ENCODE measurements at regions not wholly inside any gene's neighbourhood (a gene's known extent, or its start where the extent isn't known, plus 50 kb on each side); places are given as distances from the start of the nearest gene placed in this dataset.
"Not testable (repeated sequence)": the region's sequence is repeated elsewhere in the genome, so short reads cannot be mapped to it uniquely, and the experiment has no call there.

DNA sequence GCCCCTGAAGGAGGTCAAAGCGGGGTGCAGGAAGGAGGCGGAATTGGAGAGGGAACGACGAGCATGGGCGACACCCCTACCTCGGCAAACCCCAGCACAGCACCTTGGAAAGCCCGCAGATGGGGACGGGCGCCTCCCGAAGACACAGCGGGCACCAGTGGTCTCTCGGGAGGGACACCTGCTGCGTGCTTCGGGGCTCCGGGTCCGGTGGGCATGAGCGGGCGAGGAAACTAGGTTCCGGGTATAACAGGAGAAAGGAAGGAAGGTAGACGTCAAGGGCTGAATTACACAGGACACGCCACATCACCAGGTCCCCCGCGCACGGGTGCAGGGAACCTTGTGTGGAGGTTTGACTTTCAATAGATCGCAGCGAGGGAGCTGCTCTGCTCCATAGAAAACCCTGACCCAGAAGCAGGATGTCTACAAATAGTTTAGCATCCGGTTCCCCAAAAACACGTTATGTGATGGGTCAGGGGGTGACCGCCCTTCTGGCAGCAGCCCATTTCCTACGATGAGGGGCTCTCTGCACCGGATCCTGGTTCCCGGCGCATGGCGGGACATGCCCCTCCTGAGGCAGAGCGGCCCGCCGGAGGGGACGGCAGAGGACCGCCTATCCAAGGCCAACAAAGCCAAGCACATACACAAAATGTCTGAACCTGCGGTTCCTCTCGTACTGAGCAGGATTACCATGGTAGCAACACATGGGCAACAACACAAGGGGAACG is 196.9 kb downstream of the ALG10 start:
- ATAC-seq (ENCODE audit: low FRiP score) (no peak), DNase-seq (ENCODE audit: low spot score) (no peak)
- TF ChIP-seq, protein P1, sequence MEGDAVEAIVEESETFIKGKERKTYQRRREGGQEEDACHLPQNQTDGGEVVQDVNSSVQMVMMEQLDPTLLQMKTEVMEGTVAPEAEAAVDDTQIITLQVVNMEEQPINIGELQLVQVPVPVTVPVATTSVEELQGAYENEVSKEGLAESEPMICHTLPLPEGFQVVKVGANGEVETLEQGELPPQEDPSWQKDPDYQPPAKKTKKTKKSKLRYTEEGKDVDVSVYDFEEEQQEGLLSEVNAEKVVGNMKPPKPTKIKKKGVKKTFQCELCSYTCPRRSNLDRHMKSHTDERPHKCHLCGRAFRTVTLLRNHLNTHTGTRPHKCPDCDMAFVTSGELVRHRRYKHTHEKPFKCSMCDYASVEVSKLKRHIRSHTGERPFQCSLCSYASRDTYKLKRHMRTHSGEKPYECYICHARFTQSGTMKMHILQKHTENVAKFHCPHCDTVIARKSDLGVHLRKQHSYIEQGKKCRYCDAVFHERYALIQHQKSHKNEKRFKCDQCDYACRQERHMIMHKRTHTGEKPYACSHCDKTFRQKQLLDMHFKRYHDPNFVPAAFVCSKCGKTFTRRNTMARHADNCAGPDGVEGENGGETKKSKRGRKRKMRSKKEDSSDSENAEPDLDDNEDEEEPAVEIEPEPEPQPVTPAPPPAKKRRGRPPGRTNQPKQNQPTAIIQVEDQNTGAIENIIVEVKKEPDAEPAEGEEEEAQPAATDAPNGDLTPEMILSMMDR (IDR thresholded peaks at IDR 0.05) = no peak

- DNase-seq (ENCODE audit: low spot score); ATAC-seq (ENCODE audit: low FRiP score): not testable (repeated sequence)
These were observed 197.8 kb downstream of the ALG10 start for GRCh38 chr12:34220079-34220478.

DNA sequence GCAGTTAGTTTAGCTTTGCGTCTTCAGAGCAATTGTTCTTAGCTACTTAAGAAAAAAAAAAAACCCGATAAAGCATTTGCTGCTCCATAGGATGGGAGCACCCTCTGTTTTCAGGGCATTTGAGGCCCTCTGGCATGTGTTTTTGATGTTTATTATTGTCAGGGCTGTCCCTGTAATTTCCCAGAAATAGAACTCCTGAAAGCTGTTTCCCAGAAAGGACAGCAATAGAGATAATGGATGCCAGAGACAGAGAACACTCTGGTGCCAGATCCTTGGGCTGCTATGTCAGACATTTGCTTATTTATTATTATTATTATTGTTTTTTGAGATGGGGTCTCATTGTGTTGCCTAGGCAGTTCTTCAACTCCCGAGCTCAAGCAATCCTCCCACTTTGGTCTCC is 201.3 kb downstream of the ALG10 start:
- TF ChIP-seq, protein P1 (IDR thresholded peaks at IDR 0.05) = no peak
- ATAC-seq (ENCODE audit: low FRiP score) (no peak), DNase-seq (ENCODE audit: low spot score) (no peak)

- DNase-seq (ENCODE audit: low spot score); ATAC-seq (ENCODE audit: low FRiP score): not testable (repeated sequence)
These were observed 203.7 kb downstream of the ALG10 start for GRCh38 chr12:34226044-34226443.

DNA sequence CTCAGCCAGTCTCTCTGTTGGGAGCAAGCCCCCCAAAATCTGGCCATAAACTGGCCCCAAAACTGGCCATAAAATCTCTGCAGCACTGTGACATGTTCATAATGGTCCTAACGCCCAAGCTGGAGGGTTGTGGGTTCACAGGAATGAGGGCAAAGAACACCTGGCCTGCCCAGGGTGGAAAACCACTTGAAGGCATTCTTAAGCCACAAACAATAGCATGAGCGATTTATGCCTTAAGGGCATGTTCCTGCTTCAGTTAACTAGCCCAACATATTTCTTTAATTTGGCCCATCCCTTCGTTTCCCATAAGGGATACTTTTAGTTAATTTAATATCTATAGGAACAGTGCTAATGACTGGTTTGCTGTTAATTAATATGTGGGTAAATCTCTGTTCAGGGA is 205.8 kb downstream of the ALG10 start:
- ATAC-seq (ENCODE audit: low FRiP score); DNase-seq (ENCODE audit: low spot score): not testable (repeated sequence)

- not testable (repeated sequence) for ATAC-seq (ENCODE audit: low FRiP score); DNase-seq (ENCODE audit: low spot score)
These were observed 206.7 kb downstream of the ALG10 start for GRCh38 chr12:34229033-34229432.

- DNase-seq (ENCODE audit: low spot score) (no peak), ATAC-seq (ENCODE audit: low FRiP score) (no peak)
- TF ChIP-seq, protein P1 (IDR thresholded peaks at IDR 0.05) = no peak
These were observed 211.3 kb downstream of the ALG10 start for GRCh38 chr12:34233618-34234017.

DNA sequence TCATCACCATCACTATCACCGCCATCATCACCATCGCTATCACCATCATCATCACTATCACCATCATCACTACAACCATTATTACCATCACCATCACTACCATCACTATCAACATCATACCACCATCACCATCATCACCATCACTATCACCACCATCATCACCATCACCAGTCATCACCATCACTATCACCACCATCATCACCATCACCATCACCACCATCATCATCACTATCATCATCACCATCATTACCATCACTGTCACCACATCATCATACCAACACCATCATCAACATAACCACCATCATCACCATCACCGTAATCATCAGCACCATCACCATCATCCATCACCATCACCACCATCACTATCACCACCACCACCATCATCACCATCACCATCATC is 213.8 kb downstream of the ALG10 start:
- TF ChIP-seq, protein P1 (IDR thresholded peaks at IDR 0.05) = no peak
- ATAC-seq (ENCODE audit: low FRiP score) (no peak), DNase-seq (ENCODE audit: low spot score) (no peak)

GRCh38 chr12:34244608-34245007 is 222.3 kb downstream of the ALG10 start:
- ATAC-seq (ENCODE audit: low FRiP score) (no peak), DNase-seq (ENCODE audit: low spot score) (no peak)
- TF ChIP-seq, protein P1 (IDR thresholded peaks at IDR 0.05) = no peak
